NT2/D1 (cell line): ENCODE measurements at regions not wholly inside any gene's neighbourhood (a gene's known extent, or its start where the extent isn't known, plus 50 kb on each side); places are given as distances from the start of the nearest gene placed in this dataset.

Source experiments
- DNase-seq: peaks from one replicate; pipeline ENCODE4 v3.0.0-alpha.2; 2011; ENCODE audit warnings: low read depth, low spot score
- H3K27me3 ChIP-seq: 2 replicates; pipeline ENCODE4 v1.6.0; 2011; ENCODE audit warnings: mild to moderate bottlenecking; ENCODE audit not compliant: insufficient read length, insufficient read depth
- H3K36me3 ChIP-seq: 2 replicates; pipeline ENCODE4 v1.6.1; 2011; ENCODE audit warnings: mild to moderate bottlenecking, low read length, mixed read lengths; ENCODE audit not compliant: insufficient read depth, insufficient read length
- H3K4me1 ChIP-seq: 2 replicates; pipeline ENCODE4 v1.5.1; 2011; ENCODE audit not compliant: insufficient read depth, insufficient read length
- H3K4me3 ChIP-seq: 2 replicates; pipeline ENCODE4 v1.5.1; 2011; ENCODE audit warnings: low read depth; ENCODE audit not compliant: insufficient read length
- H3K9ac ChIP-seq: 2 replicates; pipeline ENCODE4 v1.6.0; 2011; ENCODE audit warnings: low read depth; ENCODE audit not compliant: insufficient read length
- H3K9me3 ChIP-seq: 2 replicates; pipeline ENCODE4 v1.5.1; 2011; ENCODE audit warnings: mild to moderate bottlenecking, low read length; ENCODE audit not compliant: insufficient read depth
- SUZ12 ChIP-seq: IDR thresholded peaks from 2 replicates; pipeline ENCODE4 v1.6.1; 2011; ENCODE audit not compliant: insufficient read length, insufficient read depth; ENCODE audit errors: extremely low read depth
- YY1 ChIP-seq: IDR thresholded peaks from 2 replicates; pipeline ENCODE4 v1.6.1; 2011; ENCODE audit not compliant: insufficient read length, insufficient read depth
- ZNF274 ChIP-seq: IDR thresholded peaks from 2 replicates; pipeline ENCODE4 v1.6.1; 2011; ENCODE audit warnings: mild to moderate bottlenecking, low read depth, low read length

DNA sequence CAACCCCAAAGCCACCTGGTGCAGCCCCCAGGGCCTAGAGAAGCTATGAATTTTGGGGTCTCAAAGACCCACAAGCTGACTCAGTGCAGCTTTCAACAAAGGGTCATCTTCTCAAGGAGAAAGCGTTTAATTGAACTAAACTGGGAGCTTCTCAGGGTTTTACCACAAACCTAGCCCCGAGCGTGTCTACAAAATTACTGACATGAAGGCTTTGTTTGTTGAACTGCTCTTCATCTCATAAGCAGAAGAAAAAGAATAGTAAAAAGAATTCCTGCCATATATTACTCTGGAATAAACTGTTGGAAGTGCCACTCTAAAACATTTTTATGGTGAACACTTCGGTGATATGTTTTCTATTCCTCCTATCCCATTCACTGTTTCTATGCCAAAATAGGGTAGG is 50.8 kb upstream of the INCENP start:
- Histone ChIP-seq H3K4me1 (peaks cover 2% of the 10 kb centered on the region), H3K27me3 (no peaks in the 10 kb centered on the region), H3K9ac (no peak overlapping the region), H3K4me3 (no peak overlapping the region), H3K9me3 (no peaks in the 10 kb centered on the region; the same call in 1 of the 2 replicates), H3K36me3 (no peaks in the 10 kb centered on the region)
- no peak for TF ChIP-seq ZNF274
- no peak for TF ChIP-seq SUZ12
- no peak for TF ChIP-seq YY1
- no peak for DNase-seq

DNA sequence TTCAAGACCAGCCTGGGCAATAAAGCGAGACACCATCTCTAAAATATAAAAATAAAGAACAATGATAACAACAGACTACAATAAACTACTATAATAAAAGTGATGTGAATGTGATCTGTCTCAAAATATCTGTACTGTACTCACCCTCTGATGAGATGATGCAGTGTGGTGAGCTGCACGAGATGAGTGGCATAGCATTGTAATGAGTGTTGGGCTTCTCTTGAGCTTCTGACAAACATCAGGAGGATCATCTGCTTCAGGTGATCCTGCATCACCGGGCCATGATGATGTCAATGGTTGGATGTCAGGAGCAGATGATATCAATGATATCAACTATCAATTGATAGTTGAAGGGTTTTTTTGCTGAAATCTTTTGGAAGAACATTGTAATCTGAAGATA is 52.4 kb upstream of the INCENP start:
- Histone ChIP-seq H3K4me1 (peaks cover 2% of the 10 kb centered on the region), H3K27me3 (no peaks in the 10 kb centered on the region), H3K9me3 (no peaks in the 10 kb centered on the region; the same call in 1 of the 2 replicates), H3K9ac (no peak overlapping the region), H3K4me3 (no peak overlapping the region), H3K36me3 (no peaks in the 10 kb centered on the region)
- no peak for DNase-seq
- TF ChIP-seq ZNF274 (no peak), SUZ12 (no peak), YY1 (no peak)

DNA sequence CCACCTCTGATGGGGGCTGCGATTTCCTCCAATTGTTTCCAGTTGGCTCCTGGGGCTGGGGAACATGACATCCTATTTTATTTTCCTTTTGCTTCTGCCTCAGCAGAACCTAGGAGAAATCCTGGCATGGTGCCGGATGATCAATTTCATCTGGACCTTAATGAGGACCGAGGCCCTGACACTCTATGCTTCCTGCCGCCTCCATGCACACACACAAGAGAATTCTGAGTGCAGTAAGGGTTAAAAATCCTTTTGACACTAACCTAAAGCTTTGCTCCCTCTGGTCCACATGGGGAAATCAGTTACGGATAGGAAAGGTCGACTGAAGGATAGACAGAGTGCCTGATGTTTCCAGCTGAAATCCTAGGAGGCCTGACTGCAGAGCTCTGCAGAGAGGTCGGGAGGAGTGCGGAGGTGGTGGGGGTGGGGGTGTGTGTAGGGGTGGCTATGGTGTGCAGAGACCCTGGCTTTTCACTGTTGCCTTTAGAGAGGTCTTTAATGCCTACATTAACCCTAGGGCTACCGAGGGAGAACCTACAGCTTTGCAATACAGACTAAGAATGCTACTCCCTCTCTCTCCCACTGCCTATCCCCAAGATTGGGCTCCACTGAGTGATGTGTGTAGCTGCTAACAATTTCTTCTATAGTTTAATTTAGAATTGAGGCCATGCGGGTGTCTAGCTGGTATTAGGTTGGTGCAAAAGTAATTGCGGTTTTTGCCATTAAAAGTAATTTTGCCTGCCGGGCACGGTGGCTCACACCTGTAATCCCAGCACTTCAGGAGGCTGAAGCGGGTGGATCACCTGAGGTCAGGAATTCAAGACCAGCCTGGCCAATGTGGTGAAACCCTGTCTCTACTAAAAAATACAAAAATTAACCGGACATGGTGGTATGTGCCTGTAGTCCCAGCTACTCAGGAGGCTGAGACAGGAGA is 53.6 kb upstream of the INCENP start:
- no peak for DNase-seq
- Histone ChIP-seq H3K4me3 (no peak overlapping the region), H3K36me3 (no peaks in the 10 kb centered on the region), H3K9me3 (no peaks in the 10 kb centered on the region; the same call in 1 of the 2 replicates), H3K9ac (no peak overlapping the region), H3K27me3 (no peaks in the 10 kb centered on the region), H3K4me1 (peaks cover 2% of the 10 kb centered on the region)
- TF ChIP-seq SUZ12 = no peak
- TF ChIP-seq ZNF274 = no peak
- TF ChIP-seq YY1 = no peak

DNA sequence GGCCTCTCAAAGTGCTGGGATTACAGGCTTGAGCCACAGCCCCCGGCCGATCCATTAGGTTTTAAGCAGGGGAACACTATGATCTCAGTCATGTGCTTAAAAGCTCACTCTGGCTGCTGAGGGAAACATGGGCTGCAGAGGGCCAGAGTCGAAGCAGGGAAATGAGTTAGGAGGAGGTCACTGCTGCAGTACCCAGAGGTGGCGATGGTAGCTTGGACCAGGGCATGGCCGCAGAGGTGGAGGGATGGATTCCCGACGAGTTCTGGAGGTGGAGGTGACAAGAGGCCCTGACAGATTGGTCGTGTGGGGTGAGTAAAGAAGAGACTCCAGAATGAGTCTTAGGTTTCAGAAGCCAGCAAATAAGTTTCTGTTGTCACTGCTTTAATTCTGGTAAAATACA is 54.4 kb upstream of the INCENP start:
- Histone ChIP-seq H3K9ac (no peak overlapping the region), H3K9me3 (no peaks in the 10 kb centered on the region; the same call in 1 of the 2 replicates), H3K4me1 (peaks cover 2% of the 10 kb centered on the region), H3K36me3 (no peaks in the 10 kb centered on the region), H3K27me3 (no peaks in the 10 kb centered on the region), H3K4me3 (no peak overlapping the region)
- TF ChIP-seq SUZ12 (no peak), YY1 (no peak)
- DNase-seq = no peak

DNA sequence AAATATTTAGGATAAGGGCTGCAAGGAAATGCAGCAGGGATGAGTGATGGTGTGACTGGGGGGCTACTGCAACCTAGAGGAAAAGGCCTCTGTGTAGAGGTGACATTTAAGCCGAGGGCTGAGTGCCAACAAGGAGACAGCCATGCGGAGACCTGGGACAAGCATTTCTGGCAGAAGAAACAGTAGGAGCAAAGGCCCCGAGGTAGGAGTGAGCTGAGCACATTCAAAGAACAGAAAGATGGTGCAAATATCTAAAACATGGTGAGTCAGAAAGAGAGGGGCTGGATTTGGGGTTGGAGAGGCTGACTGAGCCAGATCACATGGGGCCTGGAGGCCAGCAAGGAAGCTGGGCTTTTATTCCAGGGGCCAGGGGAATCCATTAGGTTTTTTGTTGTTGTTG is 55.1 kb upstream of the INCENP start:
- no peaks in the 10 kb centered on the region for H3K36me3 ChIP-seq
- no peaks in the 10 kb centered on the region for H3K27me3 ChIP-seq
- TF ChIP-seq ZNF274 = no peak
- no peak for TF ChIP-seq SUZ12
- TF ChIP-seq YY1 = no peak
- no peaks in the 10 kb centered on the region for H3K9me3 ChIP-seq
- H3K4me1 ChIP-seq = peaks cover 2% of the 10 kb centered on the region
- no peak for DNase-seq
- no peak overlapping the region for H3K4me3 ChIP-seq
- H3K9ac ChIP-seq = no peak overlapping the region

DNA sequence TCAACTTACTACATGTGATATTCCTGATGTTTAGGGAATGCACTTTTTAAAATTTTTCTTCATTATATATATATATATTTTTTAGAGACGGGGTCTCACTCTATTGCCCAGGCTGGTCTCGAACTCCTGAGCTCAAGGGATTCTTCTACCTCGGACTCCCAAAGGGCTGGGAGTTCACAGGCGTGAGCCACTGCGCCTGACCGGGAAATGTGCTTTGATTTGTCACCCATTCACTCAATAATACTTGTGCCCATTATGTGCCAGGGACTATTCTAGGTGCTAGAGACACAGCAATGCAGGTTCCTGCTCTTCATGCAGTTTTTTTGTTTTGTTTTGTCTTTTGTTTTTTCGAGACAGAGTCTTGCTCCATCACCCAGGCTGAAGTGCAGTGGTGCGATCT is 56.1 kb upstream of the INCENP start:
- Histone ChIP-seq H3K9ac (no peak overlapping the region), H3K27me3 (no peaks in the 10 kb centered on the region), H3K9me3 (no peaks in the 10 kb centered on the region), H3K36me3 (no peaks in the 10 kb centered on the region), H3K4me3 (no peak overlapping the region), H3K4me1 (peaks cover 2% of the 10 kb centered on the region)
- TF ChIP-seq YY1 = no peak
- TF ChIP-seq ZNF274 = no peak
- TF ChIP-seq SUZ12 = no peak
- no peak for DNase-seq

DNA sequence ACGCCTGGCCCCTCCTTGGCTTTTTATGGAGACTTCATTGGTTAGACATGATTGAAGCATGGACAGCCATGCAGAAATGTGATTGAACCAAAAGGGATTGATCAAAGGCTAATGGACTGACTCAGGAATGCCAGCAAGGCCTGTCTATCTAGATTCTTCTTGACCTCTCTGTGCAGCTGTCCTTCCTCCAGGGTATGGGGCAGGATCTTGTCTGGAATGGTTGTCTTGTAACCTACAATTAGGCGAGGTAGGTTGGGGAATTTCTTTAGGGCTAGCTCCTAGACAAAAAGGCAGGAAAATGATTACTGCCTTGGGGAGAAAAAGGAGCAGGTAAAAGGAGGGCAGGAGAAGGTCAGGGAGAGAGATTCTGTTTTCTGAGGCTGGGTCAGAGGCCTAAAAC is 59.6 kb upstream of the INCENP start:
- no peaks in the 10 kb centered on the region for H3K9me3 ChIP-seq
- H3K36me3 ChIP-seq = no peaks in the 10 kb centered on the region
- peaks cover 4% of the 10 kb centered on the region for H3K4me1 ChIP-seq
- H3K27me3 ChIP-seq = no peaks in the 10 kb centered on the region
- no peak overlapping the region for H3K9ac ChIP-seq
- TF ChIP-seq YY1 (no peak), SUZ12 (no peak), ZNF274 (no peak)
- DNase-seq = no peak
- H3K4me3 ChIP-seq = no peak overlapping the region
